GM23338 (cell line): ENCODE measurements at regions not wholly inside any gene's neighbourhood (a gene's known extent, or its start where the extent isn't known, plus 50 kb on each side); places are given as distances from the start of the nearest gene placed in this dataset.

Source experiments
- EZH2 ChIP-seq: fragments of 200-600 bp; sonication (generic); IDR thresholded peaks from one replicate; pipeline ENCODE4 v1.8.0; 2017; ENCODE audit warnings: antibody characterized with exemption, mild to moderate bottlenecking, low read depth; ENCODE audit not compliant: unreplicated experiment
- EZH2phosphoT487 ChIP-seq: fragments of 200-600 bp; sonication (generic); IDR thresholded peaks from one replicate; pipeline ENCODE4 v1.8.1; 2018; ENCODE audit warnings: antibody characterized with exemption; ENCODE audit not compliant: unreplicated experiment
- POLR2AphosphoS5 ChIP-seq: IDR thresholded peaks from 2 replicates; pipeline ENCODE4 v1.6.1; 2016; ENCODE audit warnings: antibody characterized with exemption, low read depth
- TF ChIP-seq, protein P1 (sequence below), 2 experiments: fragments of 200-600 bp in 1 of 2; sonication (generic) in 1 of 2; conservative IDR thresholded peaks; 2 replicates each; pipeline versions ENCODE4 v1.5.1 to v1.6.1; 2016 to 2017; ENCODE audit warnings: antibody characterized with exemption in 2 of 2, low read depth in 2 of 2, mild to moderate bottlenecking in 2 of 2, moderate library complexity in 1 of 2
- TF ChIP-seq, protein P2 (sequence below): fragments of 250-450 bp; sonication (Bioruptor Pico); IDR thresholded peaks from 2 replicates; pipeline ENCODE4 v1.5.0; 2020; ENCODE audit warnings: mild to moderate bottlenecking, moderate library complexity

DNA sequence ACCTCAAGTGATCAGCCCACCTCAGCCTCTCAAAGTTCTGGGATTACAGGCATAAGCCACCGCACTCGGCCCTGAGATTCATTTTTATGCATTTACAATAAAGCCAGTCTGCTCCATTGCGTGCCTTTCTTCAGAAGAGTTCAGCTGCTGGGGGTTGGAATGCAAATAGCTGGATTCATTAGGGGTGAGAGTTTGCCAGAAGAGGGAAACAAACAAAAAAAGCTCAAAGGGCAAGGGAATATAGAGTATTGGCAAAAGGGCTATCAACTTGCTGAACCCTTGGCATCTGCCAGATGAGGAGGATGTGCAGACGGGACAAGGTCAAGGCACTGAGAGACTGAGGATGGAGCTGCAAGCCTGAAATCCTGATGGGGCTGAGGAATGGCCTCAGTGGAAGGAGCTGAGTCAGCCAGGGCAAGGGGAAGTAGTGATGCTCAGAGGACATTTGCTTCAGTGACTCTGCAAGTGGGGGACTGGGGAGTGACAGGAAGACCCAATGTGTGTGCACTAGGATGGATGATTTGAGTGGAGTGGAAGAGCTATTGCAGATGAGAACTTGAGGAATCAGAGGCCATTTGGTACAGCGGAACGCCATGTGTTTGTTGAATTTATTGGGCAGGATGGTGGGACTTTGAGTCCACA is 75.0 kb upstream of the ARMC3 start:
- TF ChIP-seq EZH2: no peak
- TF ChIP-seq, protein P1, sequence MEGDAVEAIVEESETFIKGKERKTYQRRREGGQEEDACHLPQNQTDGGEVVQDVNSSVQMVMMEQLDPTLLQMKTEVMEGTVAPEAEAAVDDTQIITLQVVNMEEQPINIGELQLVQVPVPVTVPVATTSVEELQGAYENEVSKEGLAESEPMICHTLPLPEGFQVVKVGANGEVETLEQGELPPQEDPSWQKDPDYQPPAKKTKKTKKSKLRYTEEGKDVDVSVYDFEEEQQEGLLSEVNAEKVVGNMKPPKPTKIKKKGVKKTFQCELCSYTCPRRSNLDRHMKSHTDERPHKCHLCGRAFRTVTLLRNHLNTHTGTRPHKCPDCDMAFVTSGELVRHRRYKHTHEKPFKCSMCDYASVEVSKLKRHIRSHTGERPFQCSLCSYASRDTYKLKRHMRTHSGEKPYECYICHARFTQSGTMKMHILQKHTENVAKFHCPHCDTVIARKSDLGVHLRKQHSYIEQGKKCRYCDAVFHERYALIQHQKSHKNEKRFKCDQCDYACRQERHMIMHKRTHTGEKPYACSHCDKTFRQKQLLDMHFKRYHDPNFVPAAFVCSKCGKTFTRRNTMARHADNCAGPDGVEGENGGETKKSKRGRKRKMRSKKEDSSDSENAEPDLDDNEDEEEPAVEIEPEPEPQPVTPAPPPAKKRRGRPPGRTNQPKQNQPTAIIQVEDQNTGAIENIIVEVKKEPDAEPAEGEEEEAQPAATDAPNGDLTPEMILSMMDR (conservative IDR thresholded peaks at IDR 0.05; ENCODE audit: low read depth in 2 of 2): no peak
- TF ChIP-seq EZH2phosphoT487: no peak
- no peak for TF ChIP-seq POLR2AphosphoS5
- TF ChIP-seq, protein P2, sequence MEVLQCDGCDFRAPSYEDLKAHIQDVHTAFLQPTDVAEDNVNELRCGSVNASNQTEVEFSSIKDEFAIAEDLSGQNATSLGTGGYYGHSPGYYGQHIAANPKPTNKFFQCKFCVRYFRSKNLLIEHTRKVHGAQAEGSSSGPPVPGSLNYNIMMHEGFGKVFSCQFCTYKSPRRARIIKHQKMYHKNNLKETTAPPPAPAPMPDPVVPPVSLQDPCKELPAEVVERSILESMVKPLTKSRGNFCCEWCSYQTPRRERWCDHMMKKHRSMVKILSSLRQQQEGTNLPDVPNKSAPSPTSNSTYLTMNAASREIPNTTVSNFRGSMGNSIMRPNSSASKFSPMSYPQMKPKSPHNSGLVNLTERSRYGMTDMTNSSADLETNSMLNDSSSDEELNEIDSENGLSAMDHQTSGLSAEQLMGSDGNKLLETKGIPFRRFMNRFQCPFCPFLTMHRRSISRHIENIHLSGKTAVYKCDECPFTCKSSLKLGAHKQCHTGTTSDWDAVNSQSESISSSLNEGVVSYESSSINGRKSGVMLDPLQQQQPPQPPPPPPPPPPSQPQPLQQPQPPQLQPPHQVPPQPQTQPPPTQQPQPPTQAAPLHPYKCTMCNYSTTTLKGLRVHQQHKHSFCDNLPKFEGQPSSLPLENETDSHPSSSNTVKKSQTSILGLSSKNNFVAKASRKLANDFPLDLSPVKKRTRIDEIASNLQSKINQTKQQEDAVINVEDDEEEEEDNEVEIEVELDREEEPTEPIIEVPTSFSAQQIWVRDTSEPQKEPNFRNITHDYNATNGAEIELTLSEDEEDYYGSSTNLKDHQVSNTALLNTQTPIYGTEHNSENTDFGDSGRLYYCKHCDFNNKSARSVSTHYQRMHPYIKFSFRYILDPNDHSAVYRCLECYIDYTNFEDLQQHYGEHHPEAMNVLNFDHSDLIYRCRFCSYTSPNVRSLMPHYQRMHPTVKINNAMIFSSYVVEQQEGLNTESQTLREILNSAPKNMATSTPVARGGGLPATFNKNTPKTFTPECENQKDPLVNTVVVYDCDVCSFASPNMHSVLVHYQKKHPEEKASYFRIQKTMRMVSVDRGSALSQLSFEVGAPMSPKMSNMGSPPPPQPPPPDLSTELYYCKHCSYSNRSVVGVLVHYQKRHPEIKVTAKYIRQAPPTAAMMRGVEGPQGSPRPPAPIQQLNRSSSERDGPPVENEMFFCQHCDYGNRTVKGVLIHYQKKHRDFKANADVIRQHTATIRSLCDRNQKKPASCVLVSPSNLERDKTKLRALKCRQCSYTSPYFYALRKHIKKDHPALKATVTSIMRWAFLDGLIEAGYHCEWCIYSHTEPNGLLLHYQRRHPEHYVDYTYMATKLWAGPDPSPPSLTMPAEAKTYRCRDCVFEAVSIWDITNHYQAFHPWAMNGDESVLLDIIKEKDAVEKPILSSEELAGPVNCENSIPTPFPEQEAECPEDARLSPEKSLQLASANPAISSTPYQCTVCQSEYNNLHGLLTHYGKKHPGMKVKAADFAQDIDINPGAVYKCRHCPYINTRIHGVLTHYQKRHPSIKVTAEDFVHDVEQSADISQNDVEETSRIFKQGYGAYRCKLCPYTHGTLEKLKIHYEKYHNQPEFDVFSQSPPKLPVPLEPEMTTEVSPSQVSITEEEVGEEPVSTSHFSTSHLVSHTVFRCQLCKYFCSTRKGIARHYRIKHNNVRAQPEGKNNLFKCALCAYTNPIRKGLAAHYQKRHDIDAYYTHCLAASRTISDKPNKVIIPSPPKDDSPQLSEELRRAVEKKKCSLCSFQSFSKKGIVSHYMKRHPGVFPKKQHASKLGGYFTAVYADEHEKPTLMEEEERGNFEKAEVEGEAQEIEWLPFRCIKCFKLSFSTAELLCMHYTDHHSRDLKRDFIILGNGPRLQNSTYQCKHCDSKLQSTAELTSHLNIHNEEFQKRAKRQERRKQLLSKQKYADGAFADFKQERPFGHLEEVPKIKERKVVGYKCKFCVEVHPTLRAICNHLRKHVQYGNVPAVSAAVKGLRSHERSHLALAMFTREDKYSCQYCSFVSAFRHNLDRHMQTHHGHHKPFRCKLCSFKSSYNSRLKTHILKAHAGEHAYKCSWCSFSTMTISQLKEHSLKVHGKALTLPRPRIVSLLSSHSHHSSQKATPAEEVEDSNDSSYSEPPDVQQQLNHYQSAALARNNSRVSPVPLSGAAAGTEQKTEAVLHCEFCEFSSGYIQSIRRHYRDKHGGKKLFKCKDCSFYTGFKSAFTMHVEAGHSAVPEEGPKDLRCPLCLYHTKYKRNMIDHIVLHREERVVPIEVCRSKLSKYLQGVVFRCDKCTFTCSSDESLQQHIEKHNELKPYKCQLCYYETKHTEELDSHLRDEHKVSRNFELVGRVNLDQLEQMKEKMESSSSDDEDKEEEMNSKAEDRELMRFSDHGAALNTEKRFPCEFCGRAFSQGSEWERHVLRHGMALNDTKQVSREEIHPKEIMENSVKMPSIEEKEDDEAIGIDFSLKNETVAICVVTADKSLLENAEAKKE (CRISPR knock-in tag): no peak
